ENCODE measurements at regions not wholly inside any gene's neighbourhood (a gene's known extent, or its start where the extent isn't known, plus 50 kb on each side); places are given as distances from the start of the nearest gene placed in this dataset.

- no peak for ATAC-seq
- Histone ChIP-seq H3K9me2 (ENCODE audit: insufficient read depth) (peaks cover 3% of the 10 kb centered on the region), H3F3A (replicated peaks; ENCODE audit: low read depth) (no peaks in the 10 kb centered on the region), H3K4me2 (no peak overlapping the region), H3K36me3 (ENCODE audit: insufficient read depth) (no peaks in the 10 kb centered on the region), H4K20me1 (replicated peaks; ENCODE audit: insufficient read depth) (no peaks in the 10 kb centered on the region), H3K27ac (ENCODE audit: low read depth) (no peak overlapping the region), H3K79me2 (replicated peaks; ENCODE audit: insufficient read depth) (no peaks in the 10 kb centered on the region), H3K4me1 (ENCODE audit: insufficient read depth) (no peaks in the 10 kb centered on the region), H3K27me3 (ENCODE audit: insufficient read depth) (no peaks in the 10 kb centered on the region), H3K4me3 (no peak overlapping the region), H2AFZ (no peak overlapping the region)
- Mint-ChIP-seq H3K27ac (no peak overlapping the region), H3K4me1 (no peaks in the 10 kb centered on the region), H3K4me3 (no peak overlapping the region), H3K27me3 (ENCODE audit: insufficient read depth, low read depth, poor library complexity) (no peaks in the 10 kb centered on the region), H3K36me3 (ENCODE audit: low read depth) (no peaks in the 10 kb centered on the region), H3K9me3 (no peaks in the 10 kb centered on the region)
- no peak for DNase-seq (ENCODE audit: low spot score)
- TF ChIP-seq STAT1 (IDR thresholded peaks at IDR 0.05; ENCODE audit: unreplicated experiment) (no peak), ZNF114 (CRISPR knock-in tag; IDR thresholded peaks at IDR 0.05) (no peak), CREB1 (CRISPR knock-in tag; IDR thresholded peaks at IDR 0.05; ENCODE audit: low read depth) (no peak), REST (IDR thresholded peaks at IDR 0.05; ENCODE audit: unreplicated experiment) (no peak), EZH2phosphoT487 (IDR thresholded peaks at IDR 0.05; ENCODE audit: unreplicated experiment) (no peak), JUNB (IDR thresholded peaks at IDR 0.05; ENCODE audit: unreplicated experiment) (no peak), CTCF (conservative IDR thresholded peaks at IDR 0.05; ENCODE audit: low read depth in 2 of 2) (no peak), ZNF331 (CRISPR knock-in tag; IDR thresholded peaks at IDR 0.05; ENCODE audit: low read depth) (no peak), ETS1 (IDR thresholded peaks at IDR 0.05) (no peak), EZH2 (IDR thresholded peaks at IDR 0.05; ENCODE audit: low read depth, unreplicated experiment) (no peak)
Observed at GRCh38 chr4:30436394-30436793, 283.8 kb upstream of the PCDH7 start.

GRCh38 chr4:30437316-30437715, 282.9 kb upstream of the PCDH7 start:
- Mint-ChIP-seq H3K9me3 (no peaks in the 10 kb centered on the region), H3K4me3 (no peak overlapping the region), H3K36me3 (ENCODE audit: low read depth) (no peaks in the 10 kb centered on the region), H3K27me3 (ENCODE audit: insufficient read depth, low read depth, poor library complexity) (no peaks in the 10 kb centered on the region), H3K27ac (no peak overlapping the region), H3K4me1 (no peaks in the 10 kb centered on the region)
- Histone ChIP-seq H3K27me3 (ENCODE audit: insufficient read depth) (no peaks in the 10 kb centered on the region), H3F3A (replicated peaks; ENCODE audit: low read depth) (no peaks in the 10 kb centered on the region), H3K4me3 (no peak overlapping the region), H2AFZ (no peak overlapping the region), H3K9me2 (ENCODE audit: insufficient read depth) (peaks cover under 1% of the 10 kb centered on the region), H3K4me1 (ENCODE audit: insufficient read depth) (no peaks in the 10 kb centered on the region), H4K20me1 (replicated peaks; ENCODE audit: insufficient read depth) (no peaks in the 10 kb centered on the region), H3K36me3 (ENCODE audit: insufficient read depth) (no peaks in the 10 kb centered on the region), H3K4me2 (no peak overlapping the region), H3K79me2 (replicated peaks; ENCODE audit: insufficient read depth) (no peaks in the 10 kb centered on the region), H3K27ac (ENCODE audit: low read depth) (no peak overlapping the region)
- no peak for ATAC-seq
- no peak for DNase-seq (ENCODE audit: low spot score)
- TF ChIP-seq CTCF (conservative IDR thresholded peaks at IDR 0.05; ENCODE audit: low read depth in 2 of 2) (no peak), EZH2 (IDR thresholded peaks at IDR 0.05; ENCODE audit: low read depth, unreplicated experiment) (no peak)
